DMS53 (cell line): ENCODE measurements at regions not wholly inside any gene's neighbourhood (a gene's known extent, or its start where the extent isn't known, plus 50 kb on each side); places are given as distances from the start of the nearest gene placed in this dataset.
"Not testable (repeated sequence)": the region's sequence is repeated elsewhere in the genome, so short reads cannot be mapped to it uniquely, and the experiment has no call there.

ENCODE experiments used
- DNase-seq: peaks from one replicate; lab custom pipeline; 2025; lab: John Stamatoyannopoulos, UW

DNA sequence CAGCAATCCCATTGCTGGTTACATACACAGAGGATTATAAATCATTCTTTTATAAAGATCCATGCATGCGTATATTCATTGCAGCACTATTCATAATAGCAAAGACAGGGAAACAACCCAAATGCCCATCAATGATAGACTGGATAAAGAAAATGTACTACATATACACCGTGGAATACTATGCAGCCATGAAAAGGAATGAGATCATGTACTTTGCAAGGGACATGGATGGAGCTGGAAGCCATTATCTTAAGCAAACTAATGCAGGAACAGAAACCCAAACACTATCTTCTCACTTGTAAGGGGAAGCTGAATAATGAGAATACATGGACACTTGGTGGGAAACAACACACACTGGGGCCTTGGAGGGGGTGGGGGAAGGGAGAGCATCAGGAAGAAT is 529.7 kb downstream of the TBC1D32 start:
- no peak for DNase-seq

DNA sequence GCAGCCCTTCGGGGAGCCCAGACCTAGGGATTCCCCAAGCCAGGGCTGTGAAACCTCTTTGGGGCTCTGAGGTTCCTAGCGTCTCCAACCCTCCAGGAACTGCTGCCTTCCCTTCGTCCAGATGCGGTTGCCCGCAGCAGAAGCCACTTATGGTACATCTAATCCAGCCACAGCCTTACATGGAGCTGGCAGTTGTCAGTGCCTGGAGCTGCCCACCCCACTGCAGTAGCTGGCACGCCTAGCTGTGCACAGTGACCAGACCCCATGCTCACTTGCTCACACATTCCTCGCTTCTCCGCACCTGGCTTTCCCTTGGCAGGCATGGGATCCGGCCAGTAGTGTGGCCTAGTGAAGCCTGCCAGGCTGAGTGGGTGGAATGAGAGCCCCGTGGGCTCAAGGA is 547.6 kb downstream of the TBC1D32 start:
- DNase-seq, result no peak

DNA sequence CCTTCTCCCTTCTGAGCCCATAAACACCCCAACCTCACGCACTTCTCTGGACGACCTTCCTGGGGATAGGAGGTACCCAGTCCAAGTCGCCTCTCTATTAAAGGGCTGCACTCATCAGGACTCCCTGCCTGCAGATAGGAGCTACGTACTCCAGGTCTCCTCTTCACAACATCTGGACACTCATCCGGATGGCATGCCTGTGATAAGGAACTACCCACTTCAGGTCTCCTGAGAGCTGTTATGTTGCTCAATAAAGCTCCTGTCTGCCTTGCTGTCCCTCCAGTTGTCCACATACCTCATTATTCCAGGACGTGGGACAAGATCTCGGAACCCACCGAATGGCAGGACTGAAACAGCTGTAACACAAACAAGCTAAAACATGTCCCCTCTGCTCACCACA is 548.0 kb downstream of the TBC1D32 start:
- DNase-seq, result no peak

DNA sequence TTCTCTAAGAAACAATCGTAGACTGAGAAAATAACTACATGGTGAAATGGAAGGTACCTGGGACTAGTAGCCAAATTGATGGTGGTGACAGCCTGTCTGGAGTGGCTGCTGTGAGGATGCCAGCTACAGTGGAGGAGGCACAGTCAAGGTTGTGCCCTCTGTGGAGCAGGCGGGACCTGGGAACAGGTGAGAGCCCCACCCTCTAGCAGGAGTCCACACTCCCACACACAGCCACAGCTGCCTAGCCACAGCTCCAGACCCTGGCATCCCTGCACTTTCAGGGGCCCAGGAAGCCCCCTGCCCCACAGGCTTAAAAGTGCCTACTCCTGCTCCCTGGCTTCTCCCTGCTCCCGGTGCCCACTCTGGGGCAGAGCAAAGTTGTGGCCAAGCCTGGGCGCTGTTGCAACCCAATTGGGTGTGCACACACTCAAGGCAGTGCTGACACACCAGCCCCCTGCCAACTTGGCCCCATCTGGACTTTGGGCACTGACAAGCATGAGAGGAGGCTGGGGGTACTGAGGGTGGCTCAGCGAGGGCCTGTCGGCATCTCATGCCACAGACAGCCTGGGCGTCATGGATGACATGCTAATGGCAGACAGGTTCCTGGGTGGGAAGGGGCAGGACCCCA is 548.7 kb downstream of the TBC1D32 start:
- no peak for DNase-seq

DNA sequence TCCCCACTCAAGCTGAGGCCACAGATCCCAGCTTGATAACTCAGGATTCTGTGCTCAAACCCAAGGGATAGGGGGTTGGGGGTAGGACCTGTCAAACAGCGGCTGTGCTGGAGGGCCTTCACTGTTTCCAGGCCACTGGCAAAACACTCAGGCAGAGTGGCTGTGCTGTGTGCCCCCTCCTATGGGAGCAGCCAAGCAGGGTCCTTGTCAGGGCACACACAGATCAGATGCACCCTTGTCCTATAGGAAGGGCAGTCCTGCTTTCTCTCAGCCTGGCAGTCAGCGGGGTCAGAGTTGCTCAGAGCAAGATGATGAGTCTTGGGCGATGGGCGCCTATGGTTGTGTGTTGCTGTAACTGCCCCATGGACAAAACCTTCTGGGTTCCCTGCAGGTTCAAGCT is 554.8 kb downstream of the TBC1D32 start:
- DNase-seq, result no peak

DNA sequence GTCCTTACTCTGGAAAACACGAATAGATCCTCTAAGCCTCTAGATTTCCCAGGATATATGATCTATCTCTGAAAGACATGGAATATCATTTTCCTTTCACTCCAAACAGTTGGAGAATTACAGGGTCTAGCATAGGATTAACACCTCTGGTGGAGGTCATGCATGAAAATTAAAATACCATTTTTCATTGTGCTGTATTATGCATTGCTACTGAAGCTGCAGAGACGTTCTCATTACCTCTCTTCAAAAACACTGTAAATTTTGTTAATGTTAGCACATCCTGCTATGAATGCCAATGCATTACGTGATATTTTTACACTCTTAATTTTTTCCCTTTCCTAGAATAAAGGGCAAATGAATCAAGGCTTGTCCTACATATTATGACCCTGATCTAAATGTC is 558.6 kb downstream of the TBC1D32 start:
- DNase-seq, result no peak

DNA sequence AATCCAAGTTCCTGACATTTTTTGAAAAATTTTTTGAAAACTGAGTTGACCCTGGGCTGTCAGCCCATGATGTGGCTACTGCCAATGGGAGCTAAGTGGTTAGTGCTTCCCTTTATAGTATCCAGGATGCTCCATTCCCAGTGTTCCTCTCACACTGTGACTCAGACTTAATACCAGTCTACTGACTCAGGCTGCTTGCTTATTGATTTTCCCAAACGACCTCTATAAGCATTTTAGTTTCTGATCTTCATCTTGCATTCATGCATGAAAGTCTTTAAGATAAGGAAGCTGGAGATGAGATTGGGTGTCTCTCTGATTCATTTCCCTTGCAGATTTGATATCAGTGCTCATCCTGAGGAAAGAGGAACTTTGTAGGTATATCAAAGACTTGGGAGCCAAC is 560.0 kb downstream of the TBC1D32 start:
- DNase-seq, result peak; percentile 12

DNA sequence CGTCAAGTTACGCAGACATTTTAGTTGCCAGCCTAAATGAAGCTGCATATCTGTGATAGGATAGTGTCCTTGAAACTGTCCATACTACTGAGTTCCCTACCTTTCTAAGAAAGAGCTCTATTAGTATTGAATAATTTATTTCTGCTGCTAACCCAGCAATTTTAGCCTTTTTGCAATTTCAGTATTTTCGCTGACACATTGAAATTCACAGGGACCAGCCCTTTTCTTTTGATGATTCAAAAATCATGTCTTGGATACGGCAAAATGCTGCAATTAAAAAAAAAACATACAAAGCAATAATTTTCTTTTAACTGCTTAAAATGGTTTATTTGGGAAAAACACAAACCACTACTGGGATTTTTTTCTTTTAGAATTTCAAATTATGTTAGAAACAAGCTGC is 563.3 kb downstream of the TBC1D32 start:
- no peak for DNase-seq

DNA sequence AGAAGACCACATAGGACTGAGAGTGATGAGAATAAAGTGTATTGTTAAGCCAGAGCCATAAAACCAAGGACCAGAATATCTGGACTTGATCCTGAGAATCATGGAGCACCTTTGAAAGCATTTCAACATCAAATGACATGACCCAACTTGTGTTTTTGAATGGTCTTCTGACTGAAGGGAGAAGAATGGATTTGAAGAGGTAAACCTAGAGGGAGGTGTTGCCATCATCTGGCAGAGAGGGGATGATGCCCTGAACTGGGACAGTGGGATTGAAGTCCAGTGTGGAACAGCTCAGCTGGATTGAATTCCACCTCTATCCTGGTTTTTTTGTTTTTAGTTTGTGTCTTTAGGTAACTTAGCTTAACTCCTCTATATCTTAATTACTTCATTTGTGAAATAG is 570.0 kb downstream of the TBC1D32 start:
- DNase-seq, result peak; percentile 28

DNA sequence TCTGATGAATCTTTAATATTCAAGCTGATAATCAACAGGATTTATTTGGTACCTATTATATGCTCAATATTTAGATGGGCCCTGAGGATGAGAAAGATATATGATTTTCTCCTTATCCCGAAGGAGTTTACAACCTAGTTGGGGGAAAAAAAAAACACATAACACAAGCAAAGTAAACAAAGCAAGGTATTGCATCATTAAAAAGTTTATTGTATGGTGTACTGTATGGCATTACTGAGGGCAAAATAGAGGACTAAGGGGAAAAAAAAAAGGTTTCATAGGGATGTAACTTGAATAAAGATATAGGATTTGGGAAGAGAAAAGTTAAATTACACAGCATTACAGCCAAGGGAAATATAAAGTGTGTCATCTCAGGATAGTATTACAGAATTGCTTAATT is 574.7 kb downstream of the TBC1D32 start:
- DNase-seq, result no peak

DNA sequence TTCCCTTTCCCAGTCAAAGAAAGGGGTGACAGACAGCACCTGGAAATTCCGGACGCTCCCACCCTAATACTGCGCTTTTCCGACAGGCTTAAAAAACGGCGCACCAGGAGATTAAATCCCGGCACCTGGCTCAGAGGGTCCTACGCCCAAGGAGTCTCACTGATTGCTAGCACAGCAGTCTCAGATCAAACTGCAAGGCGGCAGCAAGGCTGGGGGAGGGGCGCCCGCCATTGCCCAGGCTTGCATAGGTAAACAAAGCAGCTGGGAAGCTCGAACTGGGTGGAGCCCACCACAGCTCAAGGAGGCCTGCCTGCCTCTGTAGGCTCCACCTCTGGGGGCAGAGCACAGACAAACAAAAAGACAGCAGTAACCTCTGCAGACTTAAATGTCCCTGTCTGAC is 585.7 kb downstream of the TBC1D32 start:
- DNase-seq, result not testable (repeated sequence)

DNA sequence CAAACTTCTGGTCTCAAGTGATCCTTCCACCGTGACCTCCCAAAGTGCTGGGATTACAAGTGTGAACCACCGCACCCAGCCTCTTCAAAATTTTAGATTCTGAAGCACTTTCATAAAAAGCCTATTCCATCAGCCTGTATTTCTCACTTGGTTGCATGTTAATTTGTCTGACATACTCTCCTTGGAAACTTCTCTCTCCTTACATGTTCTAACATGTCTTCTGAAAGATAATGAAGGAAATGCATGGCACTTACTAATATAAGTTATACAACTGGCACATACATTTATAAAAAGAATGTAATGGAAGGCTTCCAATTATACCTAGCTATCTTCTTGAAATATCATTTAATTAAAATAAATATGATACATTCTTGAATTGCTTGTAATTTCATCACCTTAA is 597.5 kb downstream of the TBC1D32 start:
- no peak for DNase-seq

DNA sequence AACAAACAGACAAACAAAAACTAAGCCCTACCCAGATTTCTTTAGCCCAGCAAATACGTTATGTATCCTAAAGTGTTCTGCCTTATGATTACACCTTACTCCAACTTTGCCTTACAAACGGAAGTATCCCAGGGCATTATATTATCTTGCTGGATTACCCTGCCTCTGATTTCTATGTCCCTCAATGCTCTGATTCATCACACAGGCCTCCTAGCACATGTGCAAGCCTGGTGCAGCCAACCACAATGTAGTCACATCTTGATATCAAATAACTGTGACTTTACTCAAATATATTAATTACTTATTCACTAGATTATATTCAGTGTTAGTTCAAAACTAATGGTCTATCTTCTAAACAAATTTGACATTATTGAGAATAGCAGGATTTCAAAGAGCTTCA is 598.6 kb downstream of the TBC1D32 start:
- DNase-seq, result no peak

DNA sequence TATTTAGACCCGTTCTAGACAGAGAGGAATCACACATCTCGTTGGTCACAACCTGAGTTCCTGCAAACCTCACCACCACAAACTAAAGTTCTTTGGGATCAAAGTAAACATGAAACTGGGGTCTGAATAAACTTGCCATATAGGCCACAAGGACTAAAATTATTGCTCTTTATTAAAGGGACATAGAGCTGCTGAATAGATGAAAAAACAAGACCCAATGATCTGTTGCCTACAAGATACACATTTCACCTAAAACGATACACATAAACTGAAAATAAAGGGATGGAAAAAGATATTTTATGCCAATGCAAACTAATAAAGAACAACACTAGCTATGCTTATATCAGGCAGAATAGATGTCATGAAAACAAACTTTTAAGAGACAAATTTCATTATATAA is 623.0 kb downstream of the TBC1D32 start:
- DNase-seq, result no peak

DNA sequence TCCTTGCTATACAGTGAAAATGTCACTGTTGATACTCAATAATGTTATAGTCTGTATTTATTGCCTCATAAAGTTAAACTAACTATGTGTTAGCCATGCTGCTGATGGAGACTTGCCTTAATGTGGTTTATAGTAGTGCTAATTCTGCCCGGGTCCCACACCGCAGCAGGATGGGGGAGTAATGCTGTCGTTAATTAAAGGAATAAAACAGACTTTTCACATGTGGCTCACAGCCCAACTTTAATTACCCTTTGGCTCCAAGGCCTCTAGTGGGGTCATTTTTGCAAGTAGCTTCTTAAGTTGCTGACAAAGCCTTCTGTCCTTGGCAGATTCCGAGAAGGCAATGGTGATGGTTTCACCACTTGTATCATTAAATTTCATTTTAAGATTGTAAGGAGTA is 634.3 kb downstream of the TBC1D32 start:
- no peak for DNase-seq

DNA sequence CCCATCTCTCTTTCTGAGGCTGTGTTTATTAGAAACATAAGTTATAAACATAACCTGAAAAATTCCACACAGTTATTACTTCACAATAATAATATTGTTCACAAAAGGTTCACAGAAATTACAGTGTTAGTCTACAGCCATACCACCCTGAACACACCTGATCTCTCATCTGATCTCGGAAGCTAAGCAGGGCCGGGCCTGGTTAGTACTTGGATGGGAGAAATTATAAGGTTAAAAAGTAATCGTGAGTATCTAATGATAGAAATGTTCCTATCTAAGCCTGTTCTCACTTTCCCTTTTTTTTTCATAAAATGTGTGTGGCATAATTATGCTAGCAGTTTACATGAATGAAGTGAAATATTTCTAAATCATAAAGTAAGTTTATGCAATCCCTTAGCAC is 647.8 kb downstream of the TBC1D32 start:
- DNase-seq, result no peak

DNA sequence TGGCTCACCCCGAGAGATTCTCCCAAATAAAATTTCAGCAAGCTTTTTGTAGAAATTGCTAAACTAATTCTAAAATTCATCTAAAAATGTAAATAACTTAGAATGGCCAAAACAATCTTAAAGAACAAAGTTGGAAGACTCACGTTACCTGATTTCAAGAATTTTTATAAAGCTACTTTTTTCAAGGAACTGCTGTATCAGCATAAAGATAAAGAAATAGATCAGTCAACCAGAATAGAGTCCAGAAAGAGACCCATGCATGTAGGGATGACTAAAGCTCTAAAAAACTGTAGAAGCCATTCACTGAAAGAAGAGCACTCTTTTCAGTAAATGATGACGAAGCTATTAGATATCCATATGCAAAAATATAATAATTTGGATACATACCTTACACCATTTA is 652.1 kb downstream of the TBC1D32 start:
- no peak for DNase-seq

DNA sequence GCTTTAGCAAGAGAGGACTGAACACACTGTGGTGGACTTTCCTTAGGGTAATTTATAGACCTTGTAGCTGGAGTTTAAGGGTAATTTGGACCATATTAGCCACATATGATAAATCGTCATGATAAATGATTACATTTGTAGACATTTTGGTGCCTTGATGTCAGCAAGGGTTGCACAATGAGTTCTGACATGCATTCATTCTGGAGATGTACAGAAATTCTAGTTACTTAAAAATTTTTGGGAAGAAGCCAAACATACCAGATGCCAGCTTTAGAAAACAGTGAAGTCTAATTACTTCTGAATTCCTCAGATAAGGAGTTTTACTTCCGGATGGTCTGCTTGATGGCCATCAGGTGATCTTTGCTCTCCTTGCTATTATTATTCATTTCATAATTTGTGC is 653.1 kb downstream of the TBC1D32 start:
- no peak for DNase-seq

DNA sequence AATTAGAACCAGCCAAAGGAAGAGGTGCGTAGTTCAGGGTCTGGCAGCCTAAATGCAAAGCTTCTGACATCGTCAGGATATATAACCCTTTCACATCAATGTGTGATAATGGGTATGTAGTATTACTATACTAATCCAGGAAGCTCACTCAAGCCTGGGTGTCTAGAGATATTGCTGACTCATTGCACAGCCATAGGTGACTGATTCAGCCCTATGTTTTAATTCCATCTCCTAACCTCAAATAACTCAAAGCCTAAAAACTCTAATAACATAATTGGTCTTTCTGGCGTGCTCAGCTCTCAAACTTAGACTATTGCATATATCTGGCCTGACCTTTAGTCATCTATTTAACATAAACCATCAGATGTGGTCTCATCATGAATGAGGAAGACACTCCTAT is 658.4 kb downstream of the TBC1D32 start:
- peak; percentile 53 for DNase-seq

DNA sequence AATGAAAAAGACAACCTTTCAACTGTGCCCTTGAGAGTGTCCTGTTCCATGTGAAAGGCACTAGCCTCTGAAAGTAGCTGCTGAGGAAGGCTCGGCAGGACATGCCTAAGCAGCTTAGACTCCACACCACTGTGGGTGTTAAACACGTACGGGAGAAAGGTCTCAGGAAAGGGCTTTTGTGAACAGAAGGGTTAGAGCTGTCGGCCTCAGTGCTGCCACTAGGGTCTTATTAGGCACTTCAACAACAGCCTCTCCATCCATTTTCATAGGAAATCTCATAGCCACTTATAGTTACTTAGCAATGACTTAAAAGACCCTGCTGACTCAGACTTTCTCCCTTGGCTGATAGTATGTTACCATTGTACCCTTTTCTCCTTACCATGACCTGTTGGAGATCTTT is 662.8 kb downstream of the TBC1D32 start:
- peak; percentile 6 for DNase-seq

DNA sequence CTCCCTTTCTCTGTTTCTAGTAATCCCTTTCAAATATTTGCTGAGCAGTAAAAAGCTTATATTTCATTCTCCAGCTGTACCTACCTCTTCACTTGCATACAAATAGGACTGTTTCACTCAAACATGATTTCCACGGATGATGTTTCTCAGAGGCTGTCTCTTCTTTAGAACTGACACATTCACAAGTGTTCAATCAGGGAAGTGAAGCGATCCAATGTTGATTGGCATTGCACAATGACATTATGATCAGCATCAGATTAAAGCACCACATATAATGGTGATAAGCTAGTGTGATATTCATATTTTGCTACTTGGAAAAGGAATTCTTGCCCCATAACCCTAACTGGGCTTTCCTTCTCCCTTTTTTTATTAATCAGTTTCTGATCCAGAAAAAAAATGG is 681.8 kb downstream of the TBC1D32 start:
- peak; percentile 86 for DNase-seq

DNA sequence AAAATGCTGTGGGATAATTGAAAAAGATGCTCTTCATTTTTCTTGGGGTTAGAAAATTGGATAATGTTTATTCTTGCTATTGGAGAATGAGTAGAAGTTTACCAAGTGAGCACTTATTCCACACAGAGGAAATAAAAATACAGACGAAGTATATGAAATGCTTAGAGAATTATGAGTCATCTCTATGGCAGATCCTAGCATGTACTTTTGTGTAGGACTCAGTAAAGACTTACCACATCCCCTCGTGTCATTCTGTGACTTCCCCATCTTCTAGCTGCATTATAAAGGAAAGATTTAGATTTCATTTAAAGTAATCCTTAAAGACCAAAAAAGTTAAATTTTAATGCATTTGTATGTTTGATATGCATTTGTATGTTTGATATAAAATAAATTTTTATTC is 685.6 kb downstream of the TBC1D32 start:
- no peak for DNase-seq

DNA sequence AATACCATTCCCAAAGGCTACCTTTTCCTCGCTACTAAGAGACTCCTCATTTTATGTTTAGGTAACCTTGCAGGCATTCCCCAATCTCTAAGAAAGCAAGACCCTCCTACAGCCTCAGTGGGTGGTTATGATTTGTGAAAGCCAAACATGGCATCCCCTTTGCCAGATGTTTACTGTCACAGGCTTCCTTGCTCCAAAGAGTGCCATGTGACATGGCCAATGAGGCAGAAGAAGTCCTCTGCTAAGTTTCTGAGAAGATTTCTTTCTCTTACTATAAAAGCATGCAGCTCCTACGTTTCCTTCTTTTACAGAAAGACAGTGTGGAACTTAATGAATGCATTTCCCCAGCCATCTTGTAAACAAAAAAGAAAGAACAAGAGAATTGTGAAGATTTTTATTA is 688.2 kb downstream of the TBC1D32 start:
- DNase-seq, result peak; percentile 3

DNA sequence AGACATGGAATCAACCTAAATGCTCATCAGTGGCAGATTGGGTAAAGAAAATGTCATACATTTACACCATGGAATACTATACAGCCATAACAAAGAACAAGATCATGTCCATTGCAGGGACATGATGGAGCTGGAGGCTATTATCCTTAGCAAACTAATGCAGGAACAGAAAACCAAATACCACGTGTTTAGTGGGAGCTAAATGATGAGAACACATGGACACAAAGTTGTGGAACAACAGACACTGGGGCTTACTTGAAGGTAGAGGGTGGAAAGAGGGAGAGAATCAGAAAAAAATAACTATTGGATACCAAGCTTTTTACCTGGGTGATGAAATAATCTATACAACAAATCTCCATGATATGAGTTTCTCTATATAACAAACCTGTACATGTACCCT is 701.3 kb downstream of the TBC1D32 start:
- DNase-seq, result no peak

DNA sequence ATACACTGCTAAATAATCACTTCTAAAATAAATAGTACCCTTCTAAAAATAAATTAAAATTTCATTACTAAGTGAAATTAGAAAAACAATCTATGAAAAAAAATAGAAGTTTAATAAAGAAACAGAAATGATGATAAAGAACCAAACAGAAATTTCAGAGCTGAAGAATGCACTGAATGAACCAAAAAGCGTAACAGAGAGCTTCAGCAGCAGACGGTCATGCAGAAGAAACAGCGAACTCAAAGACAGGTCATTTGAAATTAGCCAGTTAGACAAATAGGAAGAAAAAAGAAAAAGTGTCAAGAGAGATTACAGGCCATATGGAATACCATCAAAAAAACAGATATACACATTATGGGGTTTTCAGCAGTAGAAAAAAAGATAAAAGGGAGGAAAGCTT is 706.7 kb downstream of the TBC1D32 start:
- no peak for DNase-seq
